Fibroblast of pulmonary artery (primary cell): ENCODE measurements at regions not wholly inside any gene's neighbourhood (a gene's known extent, or its start where the extent isn't known, plus 50 kb on each side); places are given as distances from the start of the nearest gene placed in this dataset.
"Not testable (repeated sequence)": the region's sequence is repeated elsewhere in the genome, so short reads cannot be mapped to it uniquely, and the experiment has no call there.

Source experiments
- DNase-seq: peaks from one replicate; pipeline ENCODE4 v3.0.0-alpha.2; 2010; ENCODE audit warnings: low read depth
- H3K4me3 ChIP-seq: replicated peaks from 2 replicates; pipeline ENCODE4 v1.5.1; 2011; ENCODE audit warnings: low read depth, mild to moderate bottlenecking, control low read depth, low read length, moderate library complexity
- CTCF ChIP-seq: IDR thresholded peaks from 2 replicates; pipeline ENCODE4 v1.5.1; 2011; ENCODE audit warnings: mild to moderate bottlenecking, control low read depth, low read length, inconsistent platforms; ENCODE audit errors: missing control alignments

- DNase-seq = no peak
- TF ChIP-seq CTCF = no peak
These were observed 365.7 kb upstream of the TPM1 start for GRCh38 chr15:62676891-62677290.

GRCh38 chr15:62681939-62682896 is 360.3 kb upstream of the TPM1 start:
- no peak overlapping the region for H3K4me3 ChIP-seq
- no peak for TF ChIP-seq CTCF
- no peak for DNase-seq

More at GRCh38 chr15:62676891-62677290, 365.7 kb upstream of the TPM1 start:
- H3K4me3 ChIP-seq = no peak overlapping the region

GRCh38 chr15:62683192-62683591 is 359.4 kb upstream of the TPM1 start:
- H3K4me3 ChIP-seq, DNase-seq: not testable (repeated sequence)

- H3K4me3 ChIP-seq = no peak overlapping the region
- TF ChIP-seq CTCF = no peak
- DNase-seq = no peak
These were observed 358.3 kb upstream of the TPM1 start for GRCh38 chr15:62684123-62684808.

- no peak overlapping the region for H3K4me3 ChIP-seq
- DNase-seq = peak; percentile 2
- TF ChIP-seq CTCF = no peak
These were observed 351.5 kb upstream of the TPM1 start for GRCh38 chr15:62691008-62691407.

GRCh38 chr15:62697636-62698035 is 344.9 kb upstream of the TPM1 start:
- DNase-seq = no peak
- TF ChIP-seq CTCF = no peak
- no peak overlapping the region for H3K4me3 ChIP-seq

GRCh38 chr15:62698646-62699045 is 343.9 kb upstream of the TPM1 start:
- no peak for TF ChIP-seq CTCF
- H3K4me3 ChIP-seq = no peak overlapping the region
- DNase-seq = no peak
